ENCODE measurements at regions not wholly inside any gene's neighbourhood (a gene's known extent, or its start where the extent isn't known, plus 50 kb on each side); places are given as distances from the start of the nearest gene placed in this dataset.

- TF ChIP-seq, protein P1, sequence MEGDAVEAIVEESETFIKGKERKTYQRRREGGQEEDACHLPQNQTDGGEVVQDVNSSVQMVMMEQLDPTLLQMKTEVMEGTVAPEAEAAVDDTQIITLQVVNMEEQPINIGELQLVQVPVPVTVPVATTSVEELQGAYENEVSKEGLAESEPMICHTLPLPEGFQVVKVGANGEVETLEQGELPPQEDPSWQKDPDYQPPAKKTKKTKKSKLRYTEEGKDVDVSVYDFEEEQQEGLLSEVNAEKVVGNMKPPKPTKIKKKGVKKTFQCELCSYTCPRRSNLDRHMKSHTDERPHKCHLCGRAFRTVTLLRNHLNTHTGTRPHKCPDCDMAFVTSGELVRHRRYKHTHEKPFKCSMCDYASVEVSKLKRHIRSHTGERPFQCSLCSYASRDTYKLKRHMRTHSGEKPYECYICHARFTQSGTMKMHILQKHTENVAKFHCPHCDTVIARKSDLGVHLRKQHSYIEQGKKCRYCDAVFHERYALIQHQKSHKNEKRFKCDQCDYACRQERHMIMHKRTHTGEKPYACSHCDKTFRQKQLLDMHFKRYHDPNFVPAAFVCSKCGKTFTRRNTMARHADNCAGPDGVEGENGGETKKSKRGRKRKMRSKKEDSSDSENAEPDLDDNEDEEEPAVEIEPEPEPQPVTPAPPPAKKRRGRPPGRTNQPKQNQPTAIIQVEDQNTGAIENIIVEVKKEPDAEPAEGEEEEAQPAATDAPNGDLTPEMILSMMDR (IDR thresholded peaks at IDR 0.05): no peak
- TF ChIP-seq POLR2A (IDR thresholded peaks at IDR 0.05): no peak
Observed at GRCh38 chr9:8078641-8079140, 279.1 kb upstream of the DMAC1 start.

All from adrenal gland (tissue), 5 donors.